COR-L47 (cell line): ENCODE measurements at regions not wholly inside any gene's neighbourhood (a gene's known extent, or its start where the extent isn't known, plus 50 kb on each side); places are given as distances from the start of the nearest gene placed in this dataset.

Source experiments
- DNase-seq: peaks from one replicate; lab custom pipeline; 2025; lab: John Stamatoyannopoulos, UW

GRCh38 chr6:33923857-33924514, 120.2 kb upstream of the MLN start:
- peak; percentile 59 for DNase-seq

GRCh38 chr6:33921745-33922144, 117.9 kb upstream of the MLN start:
- no peak for DNase-seq

GRCh38 chr6:33918175-33918695, 114.4 kb upstream of the MLN start:
- DNase-seq = no peak

- DNase-seq = no peak
Measured at GRCh38 chr6:33915134-33915533, 111.3 kb upstream of the MLN start.

- DNase-seq = no peak
Measured at GRCh38 chr6:33914645-33915044, 110.8 kb upstream of the MLN start.

GRCh38 chr6:33912195-33912594, 108.4 kb upstream of the MLN start:
- DNase-seq = no peak

- DNase-seq = no peak
Measured at GRCh38 chr6:33911488-33911887, 107.7 kb upstream of the MLN start.

GRCh38 chr6:33910594-33910993, 106.8 kb upstream of the MLN start:
- DNase-seq = no peak

GRCh38 chr6:33909737-33910136, 105.9 kb upstream of the MLN start:
- DNase-seq = no peak

- no peak for DNase-seq
Measured at GRCh38 chr6:33908025-33908424, 104.2 kb upstream of the MLN start.

- no peak for DNase-seq
Measured at GRCh38 chr6:33907227-33907626, 103.4 kb upstream of the MLN start.

- DNase-seq = no peak
Measured at GRCh38 chr6:33906439-33906838, 102.6 kb upstream of the MLN start.

GRCh38 chr6:33905071-33905609, 101.3 kb upstream of the MLN start:
- no peak for DNase-seq

- DNase-seq = no peak
Measured at GRCh38 chr6:33904747-33905065, 100.9 kb upstream of the MLN start.

- no peak for DNase-seq
Measured at GRCh38 chr6:33904050-33904746, 100.4 kb upstream of the MLN start.

- no peak for DNase-seq
Measured at GRCh38 chr6:33903579-33903978, 99.8 kb upstream of the MLN start.

GRCh38 chr6:33902457-33902853, 98.7 kb upstream of the MLN start:
- no peak for DNase-seq

- no peak for DNase-seq
Measured at GRCh38 chr6:33901822-33902456, 98.1 kb upstream of the MLN start.

GRCh38 chr6:33898771-33899170, 95.0 kb upstream of the MLN start:
- no peak for DNase-seq

GRCh38 chr6:33897189-33897780, 93.5 kb upstream of the MLN start:
- DNase-seq = no peak

GRCh38 chr6:33896391-33897188, 92.8 kb upstream of the MLN start:
- peak; percentile 12 for DNase-seq

- no peak for DNase-seq
Measured at GRCh38 chr6:33895988-33896387, 92.2 kb upstream of the MLN start.
